ENCODE measurements at regions not wholly inside any gene's neighbourhood (a gene's known extent, or its start where the extent isn't known, plus 50 kb on each side); places are given as distances from the start of the nearest gene placed in this dataset.

- intact Hi-C loops (cut with micrococcal nuclease), result no loop called here
These were observed 405.1 kb downstream of the GPD2 start for GRCh38 chr2:156841321-156841720.

GRCh38 chr2:156845806-156846558 is 409.8 kb downstream of the GPD2 start:
- intact Hi-C loops (cut with micrococcal nuclease), result no loop called here

- intact Hi-C loops (cut with micrococcal nuclease), result no loop called here
These were observed 405.3 kb upstream of the GALNT5 start for GRCh38 chr2:156852210-156852609.

GRCh38 chr2:156852681-156853080 is 404.8 kb upstream of the GALNT5 start:
- intact Hi-C loops (cut with micrococcal nuclease), result no loop called here

GRCh38 chr2:156864325-156864724 is 393.2 kb upstream of the GALNT5 start:
- intact Hi-C loops (cut with micrococcal nuclease), result no loop called here

- intact Hi-C loops (cut with micrococcal nuclease), result no loop called here
These were observed 392.8 kb upstream of the GALNT5 start for GRCh38 chr2:156864753-156865152.

GRCh38 chr2:156867201-156867600 is 390.3 kb upstream of the GALNT5 start:
- intact Hi-C loops (cut with micrococcal nuclease), result no loop called here

- intact Hi-C loops (cut with micrococcal nuclease), result no loop called here
These were observed 382.8 kb upstream of the GALNT5 start for GRCh38 chr2:156874707-156875106.

- intact Hi-C loops (cut with micrococcal nuclease), result no loop called here
These were observed 373.7 kb upstream of the GALNT5 start for GRCh38 chr2:156883804-156884203.

GRCh38 chr2:156884216-156884615 is 373.3 kb upstream of the GALNT5 start:
- intact Hi-C loops (cut with micrococcal nuclease), result no loop called here

GRCh38 chr2:156890529-156891148 is 366.9 kb upstream of the GALNT5 start:
- intact Hi-C loops (cut with micrococcal nuclease), result loop anchor here (5.0 kb wide), 3 partner anchors 303 to 1513 kb away; partner anchors contain the start of gene NR4A2

- intact Hi-C loops (cut with micrococcal nuclease), result loop anchor here (2.0 to 5.0 kb wide), 4 partner anchors 303 to 1514 kb away; partner anchors contain the start of gene NR4A2
These were observed 365.9 kb upstream of the GALNT5 start for GRCh38 chr2:156891609-156892008.

- intact Hi-C loops (cut with micrococcal nuclease), result loop anchor here (2.0 to 5.0 kb wide), 4 partner anchors 302 to 1515 kb away; partner anchors contain the start of gene NR4A2
These were observed 364.8 kb upstream of the GALNT5 start for GRCh38 chr2:156892467-156893281.

GRCh38 chr2:156896294-156896693 is 361.2 kb upstream of the GALNT5 start:
- intact Hi-C loops (cut with micrococcal nuclease), result loop anchor here (5.0 kb wide), 1 partner anchor 554 kb away; no protein-coding TSS in a partner anchor

- intact Hi-C loops (cut with micrococcal nuclease), result loop anchor here (5.0 kb wide), 1 partner anchor 555 kb away; no protein-coding TSS in a partner anchor
These were observed 360.0 kb upstream of the GALNT5 start for GRCh38 chr2:156897548-156897947.

GRCh38 chr2:156901373-156902031 is 356.0 kb upstream of the GALNT5 start:
- intact Hi-C loops (cut with micrococcal nuclease), result no loop called here

GRCh38 chr2:156903335-156903734 is 354.2 kb upstream of the GALNT5 start:
- intact Hi-C loops (cut with micrococcal nuclease), result no loop called here

GRCh38 chr2:156907806-156908205 is 349.7 kb upstream of the GALNT5 start:
- intact Hi-C loops (cut with micrococcal nuclease), result no loop called here

- intact Hi-C loops (cut with micrococcal nuclease), result loop anchor here (1.0 kb wide), 1 partner anchor 15 kb away; no protein-coding TSS in a partner anchor
These were observed 348.7 kb upstream of the GALNT5 start for GRCh38 chr2:156908825-156909224.

- intact Hi-C loops (cut with micrococcal nuclease), result loop anchor here (1.0 kb wide), 1 partner anchor 16 kb away; no protein-coding TSS in a partner anchor
These were observed 347.5 kb upstream of the GALNT5 start for GRCh38 chr2:156909983-156910382.

GRCh38 chr2:156915332-156915731 is 342.2 kb upstream of the GALNT5 start:
- intact Hi-C loops (cut with micrococcal nuclease), result no loop called here

All from T-helper 2 cell treated with Interferon-gamma antibody and Interleukin-4, amounts not matched to agents 100 ng/mL and 5 ng/mL, for 36 hours (primary cell).